Cardiac muscle cell (in vitro differentiated cells and primary cell): ENCODE measurements at regions not wholly inside any gene's neighbourhood (a gene's known extent, or its start where the extent isn't known, plus 50 kb on each side); places are given as distances from the start of the nearest gene placed in this dataset.

Experiments
- DNase-seq, 2 donors: peaks; one replicate each; pipeline versions ENCODE4 v3.0.0 to v3.0.0-alpha.2; 2010 to 2017; ENCODE audit warnings: low read depth in 1 of 2, low spot score in 1 of 2
- H3K27ac ChIP-seq: fragments of 200-600 bp; sonication (generic); 2 replicates; pipeline ENCODE4 v1.5.1; 2016
- H3K27me3 ChIP-seq: fragments of 200-600 bp; sonication (generic); 2 replicates; pipeline ENCODE4 v1.6.0; 2016; ENCODE audit warnings: control low read depth
- H3K36me3 ChIP-seq: fragments of 200-600 bp; sonication (generic); 2 replicates; pipeline ENCODE4 v1.5.1; 2016; ENCODE audit warnings: control low read depth
- H3K4me1 ChIP-seq: fragments of 200-600 bp; sonication (generic); 2 replicates; pipeline ENCODE4 v1.8.1; 2017; ENCODE audit warnings: low read depth, mild to moderate bottlenecking, mixed run types
- H3K4me3 ChIP-seq: fragments of 200-600 bp; sonication (generic); 2 replicates; pipeline ENCODE4 v1.5.1; 2016; ENCODE audit warnings: mild to moderate bottlenecking
- H3K9me3 ChIP-seq: fragments of 200-600 bp; sonication (generic); 2 replicates; pipeline ENCODE4 v1.5.1; 2017; ENCODE audit warnings: low read depth, mild to moderate bottlenecking, control low read depth
- TF ChIP-seq, protein P1 (sequence below): IDR thresholded peaks from 2 replicates; pipeline ENCODE4 v1.5.1; 2012; ENCODE audit warnings: low read depth, mild to moderate bottlenecking, low read length

DNA sequence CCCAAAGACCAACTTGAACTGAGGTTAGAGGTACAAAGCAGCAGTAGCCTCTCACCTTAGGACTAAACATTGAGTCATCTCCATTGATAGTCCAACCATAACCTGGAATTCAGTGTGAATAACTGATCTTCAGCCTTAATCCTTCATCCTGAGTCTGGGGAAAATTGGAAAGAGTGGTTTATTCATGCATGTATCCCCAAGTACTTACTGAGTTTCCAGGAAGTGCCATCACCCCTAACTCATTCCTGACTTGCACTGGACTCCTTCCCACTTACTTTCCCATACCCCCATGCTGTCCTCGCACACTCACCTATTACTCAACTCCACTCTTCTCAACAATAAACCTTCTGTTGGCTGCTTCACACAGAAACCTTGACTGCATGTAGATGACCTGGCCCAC is 161.4 kb upstream of the ZNF462 start:
- Histone ChIP-seq H3K27ac (no peak overlapping the region), H3K36me3 (no peaks in the 10 kb centered on the region), H3K9me3 (no peaks in the 10 kb centered on the region), H3K27me3 (no peaks in the 10 kb centered on the region), H3K4me3 (no peak overlapping the region), H3K4me1 (no peaks in the 10 kb centered on the region)
- no peak for DNase-seq
- TF ChIP-seq, protein P1, sequence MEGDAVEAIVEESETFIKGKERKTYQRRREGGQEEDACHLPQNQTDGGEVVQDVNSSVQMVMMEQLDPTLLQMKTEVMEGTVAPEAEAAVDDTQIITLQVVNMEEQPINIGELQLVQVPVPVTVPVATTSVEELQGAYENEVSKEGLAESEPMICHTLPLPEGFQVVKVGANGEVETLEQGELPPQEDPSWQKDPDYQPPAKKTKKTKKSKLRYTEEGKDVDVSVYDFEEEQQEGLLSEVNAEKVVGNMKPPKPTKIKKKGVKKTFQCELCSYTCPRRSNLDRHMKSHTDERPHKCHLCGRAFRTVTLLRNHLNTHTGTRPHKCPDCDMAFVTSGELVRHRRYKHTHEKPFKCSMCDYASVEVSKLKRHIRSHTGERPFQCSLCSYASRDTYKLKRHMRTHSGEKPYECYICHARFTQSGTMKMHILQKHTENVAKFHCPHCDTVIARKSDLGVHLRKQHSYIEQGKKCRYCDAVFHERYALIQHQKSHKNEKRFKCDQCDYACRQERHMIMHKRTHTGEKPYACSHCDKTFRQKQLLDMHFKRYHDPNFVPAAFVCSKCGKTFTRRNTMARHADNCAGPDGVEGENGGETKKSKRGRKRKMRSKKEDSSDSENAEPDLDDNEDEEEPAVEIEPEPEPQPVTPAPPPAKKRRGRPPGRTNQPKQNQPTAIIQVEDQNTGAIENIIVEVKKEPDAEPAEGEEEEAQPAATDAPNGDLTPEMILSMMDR: no peak

DNA sequence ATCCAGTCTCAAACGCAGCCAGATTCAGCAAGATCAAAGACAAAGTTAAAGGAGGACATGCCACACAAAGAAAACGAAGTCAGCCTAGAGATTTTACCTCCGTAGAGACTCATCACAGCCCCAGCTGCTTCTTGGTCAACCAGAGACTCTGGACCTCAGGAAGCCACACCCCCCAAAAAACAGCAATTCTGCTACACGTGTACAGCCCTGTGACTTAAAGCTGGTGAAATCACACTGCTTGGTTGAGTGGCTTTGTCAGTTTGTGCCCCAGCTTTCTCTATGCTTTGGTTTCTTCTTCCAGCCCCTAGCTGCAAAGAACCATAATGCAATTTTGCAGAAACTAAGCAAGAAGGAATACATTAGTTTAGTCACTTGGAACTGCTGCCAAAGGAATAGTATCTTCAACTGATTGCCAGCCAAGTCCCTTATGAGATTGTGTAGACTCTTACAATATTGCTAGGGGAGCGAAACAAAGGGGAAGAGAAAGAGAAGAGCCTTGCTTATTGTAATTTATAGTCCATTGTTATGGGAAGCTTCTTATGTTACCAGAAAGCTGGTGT is 158.8 kb upstream of the ZNF462 start:
- Histone ChIP-seq H3K4me1 (peaks cover 16% of the 10 kb centered on the region), H3K9me3 (no peaks in the 10 kb centered on the region), H3K4me3 (no peak overlapping the region), H3K27me3 (no peaks in the 10 kb centered on the region), H3K27ac (no peak overlapping the region), H3K36me3 (no peaks in the 10 kb centered on the region)
- TF ChIP-seq, protein P1: no peak
- DNase-seq: peak in 1 of 2 donors; percentile 72

DNA sequence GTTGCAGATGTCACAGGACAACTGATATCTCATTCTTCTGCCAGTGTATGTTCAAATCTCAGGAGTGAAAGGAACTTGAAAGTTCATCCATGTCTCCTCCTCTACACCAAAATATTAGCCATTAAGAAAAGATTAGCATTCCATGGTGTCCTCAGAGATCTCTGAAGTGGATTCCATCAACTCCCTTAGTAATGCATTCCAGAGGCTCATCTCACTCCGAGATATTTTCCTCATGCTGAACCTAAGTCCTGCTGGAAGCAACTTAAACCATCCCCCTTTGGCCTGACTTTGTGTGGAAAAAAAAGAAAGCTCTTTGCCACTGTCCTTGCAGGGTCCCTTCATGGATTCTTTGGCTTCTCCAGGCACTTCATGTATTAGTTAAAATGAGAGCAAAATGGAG is 155.7 kb upstream of the ZNF462 start:
- peaks cover 16% of the 10 kb centered on the region for H3K4me1 ChIP-seq
- DNase-seq: no peak
- H3K27ac ChIP-seq: no peak overlapping the region
- TF ChIP-seq, protein P1: no peak
- no peaks in the 10 kb centered on the region for H3K9me3 ChIP-seq
- H3K36me3 ChIP-seq: no peaks in the 10 kb centered on the region
- H3K27me3 ChIP-seq: no peaks in the 10 kb centered on the region
- no peak overlapping the region for H3K4me3 ChIP-seq

DNA sequence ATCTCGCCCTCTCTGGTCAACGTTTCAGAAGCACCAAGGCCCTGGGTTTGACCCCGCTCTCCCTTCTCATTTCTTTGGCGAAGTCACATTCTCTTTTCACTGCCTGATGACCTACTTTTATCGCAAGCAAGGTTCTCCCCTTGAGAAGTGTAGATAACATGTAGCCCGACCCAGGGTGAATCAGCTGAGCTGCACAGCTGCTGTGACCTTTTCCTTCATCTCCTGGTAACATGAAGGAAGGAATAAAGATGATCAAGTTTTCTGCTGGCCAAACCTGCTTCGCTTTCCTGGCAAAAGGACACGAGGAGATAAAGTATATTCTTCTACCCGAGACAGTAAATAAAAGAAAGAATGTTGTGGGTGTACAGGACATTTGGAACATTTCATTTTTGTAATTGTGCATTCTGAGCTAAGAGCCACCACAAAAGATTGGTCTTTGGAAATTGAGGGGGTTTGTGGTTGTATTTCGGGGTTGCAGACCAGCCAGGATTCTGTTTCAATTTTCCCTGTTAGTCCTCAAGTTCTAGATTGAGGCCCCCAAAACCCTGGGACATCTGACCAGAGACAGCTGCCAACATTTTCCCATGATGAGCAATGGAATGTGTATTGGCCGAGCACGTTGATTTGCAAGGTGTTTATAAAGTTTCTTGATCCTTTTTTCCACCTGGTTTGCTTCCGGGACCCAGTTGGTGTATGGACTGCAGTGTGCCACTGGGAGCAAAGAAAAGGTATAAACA is 155.1 kb upstream of the ZNF462 start:
- Histone ChIP-seq H3K36me3 (no peaks in the 10 kb centered on the region), H3K9me3 (no peaks in the 10 kb centered on the region), H3K4me1 (peaks cover 16% of the 10 kb centered on the region), H3K4me3 (no peak overlapping the region), H3K27me3 (no peaks in the 10 kb centered on the region), H3K27ac (no peak overlapping the region)
- DNase-seq: peak in 1 of 2 donors; percentile 48
- TF ChIP-seq, protein P1: no peak

DNA sequence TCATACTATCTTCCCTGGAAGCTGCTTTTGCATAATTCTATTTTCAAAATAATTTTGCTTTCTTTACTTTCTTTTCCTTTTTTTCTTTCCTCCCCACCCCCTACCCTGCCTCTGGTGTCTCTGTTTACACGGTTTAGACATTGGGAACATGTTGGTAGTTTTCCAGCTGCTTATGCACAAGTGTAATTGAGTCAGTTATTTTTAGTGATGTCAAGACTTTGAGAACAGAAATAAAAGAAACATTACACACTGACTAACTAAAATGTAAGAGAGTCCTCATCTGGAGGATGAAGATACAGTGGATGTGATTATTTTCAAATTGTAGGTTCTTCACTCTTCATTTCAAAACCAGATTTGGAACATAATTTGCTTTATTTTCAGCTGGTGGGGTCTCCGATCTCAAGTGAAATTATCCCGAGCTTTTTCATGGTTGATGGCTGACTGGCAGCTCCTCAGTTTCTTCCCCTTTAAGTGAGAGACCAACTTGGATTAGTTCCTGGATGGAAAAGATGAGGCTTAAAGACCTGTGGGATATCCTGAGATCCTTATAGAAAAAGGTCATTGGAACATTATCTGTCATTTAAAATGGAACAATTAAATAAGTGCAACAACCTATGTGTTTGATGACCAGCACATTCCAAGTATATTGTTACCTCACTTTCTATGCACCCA is 154.4 kb upstream of the ZNF462 start:
- Histone ChIP-seq H3K27ac (no peak overlapping the region), H3K4me1 (peaks cover 16% of the 10 kb centered on the region), H3K9me3 (no peaks in the 10 kb centered on the region), H3K4me3 (no peak overlapping the region), H3K36me3 (no peaks in the 10 kb centered on the region), H3K27me3 (no peaks in the 10 kb centered on the region)
- DNase-seq: no peak
- TF ChIP-seq, protein P1: no peak
